HG03378 (cell line): ENCODE measurements at regions not wholly inside any gene's neighbourhood (a gene's known extent, or its start where the extent isn't known, plus 50 kb on each side); places are given as distances from the start of the nearest gene placed in this dataset.

Experiments used
- ATAC-seq: cut with Tn5 transposase; IDR thresholded peaks from one replicate; pipeline ENCODE4 v1.9.1; 2021; ENCODE audit warnings: mild to moderate bottlenecking, moderate library complexity; ENCODE audit not compliant: unreplicated experiment

DNA sequence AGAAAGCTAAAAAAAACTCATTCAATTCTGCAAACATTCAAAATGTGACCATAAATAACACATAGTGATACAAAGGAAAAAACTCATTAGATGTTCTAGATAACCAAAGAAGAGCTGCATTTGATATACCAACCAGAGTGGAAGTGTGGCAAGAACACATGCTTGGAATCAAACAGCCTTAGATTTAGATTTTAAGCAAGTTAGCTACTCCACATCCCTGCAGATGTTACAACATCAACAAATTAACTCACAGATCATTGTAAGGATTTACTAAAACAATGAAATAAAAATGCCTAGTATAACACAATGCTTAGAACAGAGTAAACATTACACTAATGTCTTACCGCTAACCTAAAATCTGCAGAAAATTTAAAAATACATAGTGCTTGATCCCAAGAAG lies 114.0 kb upstream of the AKIP1 start:
- ATAC-seq = no peak

DNA sequence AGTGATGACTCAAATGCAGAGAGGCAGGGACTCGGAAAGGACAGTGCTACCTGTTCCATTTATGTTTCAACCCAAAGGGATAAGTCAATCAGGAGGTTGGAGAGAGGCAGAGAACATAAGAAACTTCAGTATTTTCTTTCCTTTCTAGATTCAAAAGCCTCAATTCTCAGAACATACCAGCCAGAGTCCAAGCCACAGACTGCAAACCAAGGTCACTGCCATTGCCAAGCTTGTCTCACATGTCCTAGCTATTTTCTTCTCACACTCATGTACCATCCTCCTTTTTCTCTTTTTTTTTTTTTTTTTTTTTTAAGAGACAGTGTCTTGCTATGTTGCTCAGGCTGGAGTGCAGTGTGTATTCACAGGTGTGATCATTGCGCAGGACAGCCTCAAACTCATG lies 111.7 kb upstream of the AKIP1 start:
- ATAC-seq = no peak

DNA sequence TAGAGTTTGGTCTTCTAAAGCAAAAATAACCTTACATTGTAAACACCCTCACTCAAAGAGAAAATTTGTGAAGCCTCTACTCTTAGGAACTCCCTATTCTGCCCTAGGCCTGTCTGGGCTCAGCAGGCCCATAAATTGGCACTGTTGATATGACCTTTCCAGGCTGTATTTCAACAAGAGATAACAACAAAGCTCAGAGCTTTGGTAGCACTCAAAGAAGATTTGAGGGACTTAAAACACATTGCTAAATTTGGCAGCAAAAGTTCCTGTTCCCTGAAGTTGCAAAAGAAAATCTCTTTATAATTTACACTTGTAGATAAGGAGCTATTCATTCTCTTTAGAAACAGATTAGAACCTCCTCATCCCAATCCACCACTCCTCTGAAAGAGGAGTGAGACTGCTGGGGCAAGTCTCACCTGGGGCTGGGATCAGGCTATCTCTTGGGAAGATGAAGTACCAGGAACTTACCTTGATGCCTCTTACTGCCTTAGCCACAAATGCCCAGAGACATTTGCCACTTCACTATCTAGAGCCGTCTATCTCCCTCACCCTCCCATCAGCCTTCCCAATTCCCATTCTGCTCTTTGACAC lies 110.4 kb upstream of the AKIP1 start:
- ATAC-seq = no peak

DNA sequence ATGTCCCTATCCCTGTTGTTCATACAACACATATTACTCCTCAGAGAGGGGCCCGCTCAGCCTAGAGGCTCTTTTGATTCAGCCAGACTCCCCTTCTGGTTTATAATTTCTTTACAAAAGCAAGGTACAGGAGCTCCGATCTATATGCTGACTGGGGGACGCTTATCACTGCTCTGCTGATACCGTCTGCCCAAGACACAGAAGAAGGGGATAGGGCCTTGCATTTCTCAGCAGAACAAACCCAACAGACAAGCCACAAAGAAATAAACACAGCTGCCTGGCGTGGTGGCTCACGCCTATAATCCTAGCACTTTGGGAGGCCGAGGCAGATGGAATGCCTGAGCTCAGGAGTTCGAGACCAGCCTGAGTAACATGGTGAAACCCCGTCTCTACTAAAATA lies 109.9 kb upstream of the AKIP1 start:
- ATAC-seq = no peak

DNA sequence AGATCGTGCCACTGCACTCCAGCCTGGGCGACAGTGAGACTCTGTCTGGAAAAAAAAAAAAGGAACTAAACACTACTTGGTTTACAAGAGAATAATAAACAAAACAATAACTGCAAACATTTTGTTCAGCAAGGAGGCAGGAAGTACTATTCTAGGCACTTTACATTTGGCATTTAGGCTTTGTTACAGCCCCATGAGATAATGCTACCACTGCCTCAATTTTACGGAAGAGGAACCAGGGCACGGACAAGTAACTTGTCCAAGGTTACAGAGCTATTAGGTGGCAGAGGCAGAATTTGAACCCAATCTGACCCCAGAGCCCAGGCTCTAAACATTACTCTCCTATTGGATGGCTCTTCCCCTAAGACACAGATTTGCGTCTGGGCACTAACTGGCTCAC lies 108.7 kb upstream of the AKIP1 start:
- ATAC-seq = no peak

DNA sequence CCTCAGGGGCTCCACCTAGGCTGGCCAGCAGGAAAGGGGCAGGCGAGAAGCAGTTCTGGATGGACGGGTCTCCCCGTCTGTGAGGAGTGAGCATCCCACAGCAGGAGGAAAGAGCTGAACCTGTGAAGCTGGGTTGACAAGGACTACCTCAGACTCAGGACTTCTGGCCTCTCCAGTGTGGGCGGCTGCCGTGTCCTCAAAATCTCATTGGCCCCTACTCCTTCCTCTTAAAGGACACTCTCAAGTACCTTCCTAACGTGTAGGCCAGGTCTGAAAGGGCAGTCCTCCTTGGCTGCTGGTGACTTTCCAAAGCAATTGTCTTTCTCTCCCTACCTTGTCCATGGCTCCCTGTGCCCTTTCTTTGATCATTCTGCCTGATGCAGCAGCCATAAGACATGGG lies 107.0 kb upstream of the AKIP1 start:
- ATAC-seq = no peak

DNA sequence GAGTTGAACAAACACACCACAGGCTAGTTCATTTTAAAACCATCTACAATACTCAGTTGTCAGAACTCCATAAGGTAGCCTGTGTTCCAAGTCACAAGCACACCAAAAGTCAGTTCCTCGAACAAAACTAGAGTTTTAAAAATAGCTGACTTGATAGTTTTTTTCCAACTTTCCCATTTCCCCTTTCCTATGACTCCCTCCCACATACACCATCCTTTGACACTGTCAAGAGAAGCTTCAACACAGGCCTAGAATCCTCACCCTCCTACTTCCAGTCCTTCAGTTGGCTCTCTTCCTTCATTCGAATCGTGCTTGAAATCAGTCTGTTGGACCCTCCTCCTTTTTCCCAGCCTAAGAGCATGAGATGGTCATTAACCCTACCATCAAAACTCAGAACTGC lies 105.7 kb upstream of the AKIP1 start:
- no peak for ATAC-seq

DNA sequence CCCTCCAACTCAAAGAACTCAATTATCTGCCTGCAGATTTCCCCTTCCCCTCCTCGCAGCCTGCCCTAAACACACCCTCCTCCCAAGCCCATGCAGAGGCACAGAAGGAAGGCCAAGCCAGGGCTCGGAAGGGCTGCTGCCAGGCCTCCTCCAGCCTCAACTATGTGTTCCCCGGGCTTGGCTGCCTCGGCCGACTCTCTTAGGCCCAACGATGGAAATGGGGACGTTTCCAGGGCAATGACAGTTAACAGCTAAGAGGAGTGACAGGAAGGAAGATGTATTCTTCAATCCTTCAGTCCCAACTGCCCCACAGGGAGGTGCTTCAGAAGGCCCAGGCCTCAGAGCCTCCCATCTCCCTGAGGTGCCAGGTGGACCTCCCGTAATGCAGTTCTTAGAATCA lies 104.0 kb upstream of the AKIP1 start:
- no peak for ATAC-seq

DNA sequence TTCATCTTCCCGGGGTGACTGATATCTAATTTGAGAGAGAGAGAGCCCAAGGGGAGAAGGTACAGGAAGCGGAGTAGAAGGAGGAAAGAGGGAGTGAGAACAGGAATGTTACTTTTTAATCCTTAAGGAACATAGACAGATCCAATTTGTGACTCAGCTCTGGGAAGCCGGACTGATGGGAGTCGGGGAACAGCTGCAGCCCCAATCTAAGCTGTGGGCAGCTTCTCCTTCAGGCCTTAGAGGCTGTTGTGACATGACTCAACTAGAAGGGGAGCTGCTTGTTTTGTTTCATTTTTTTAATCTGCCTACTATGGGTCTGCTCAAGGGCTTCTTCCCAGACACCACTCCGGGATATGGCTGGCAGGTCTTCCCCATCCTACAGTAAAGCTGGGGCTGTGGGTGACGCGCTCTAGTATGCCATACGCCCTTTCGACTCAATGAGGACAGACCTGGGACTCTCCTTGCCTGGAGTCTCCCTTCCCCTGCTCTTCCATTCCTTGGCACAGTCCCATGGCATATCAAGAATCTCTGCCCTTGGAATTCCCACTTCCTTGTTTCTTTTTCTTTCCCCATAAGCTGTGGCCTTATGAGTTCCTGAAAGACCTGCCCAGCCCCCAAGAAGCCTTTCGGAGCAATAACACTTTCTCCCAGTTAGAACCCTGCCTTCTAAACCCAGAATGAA lies 103.3 kb upstream of the AKIP1 start:
- ATAC-seq = no peak

DNA sequence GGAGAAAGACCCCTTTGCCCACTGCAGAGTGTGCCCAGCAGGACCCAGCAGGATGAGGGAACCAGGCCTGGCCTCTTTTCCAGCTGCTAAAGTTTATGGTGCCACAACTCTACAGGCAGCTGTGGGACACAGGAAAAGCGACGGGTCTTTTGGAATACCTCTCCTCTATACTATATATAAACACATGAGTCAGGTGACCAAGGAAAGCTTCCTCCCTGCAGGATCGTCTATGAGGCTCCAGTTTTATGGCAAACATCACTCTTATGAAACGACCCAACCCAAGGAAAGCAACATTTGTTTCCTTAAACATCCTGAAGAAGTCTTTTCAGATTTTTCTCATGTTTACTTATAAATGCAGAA lies 102.8 kb upstream of the AKIP1 start:
- no peak for ATAC-seq

DNA sequence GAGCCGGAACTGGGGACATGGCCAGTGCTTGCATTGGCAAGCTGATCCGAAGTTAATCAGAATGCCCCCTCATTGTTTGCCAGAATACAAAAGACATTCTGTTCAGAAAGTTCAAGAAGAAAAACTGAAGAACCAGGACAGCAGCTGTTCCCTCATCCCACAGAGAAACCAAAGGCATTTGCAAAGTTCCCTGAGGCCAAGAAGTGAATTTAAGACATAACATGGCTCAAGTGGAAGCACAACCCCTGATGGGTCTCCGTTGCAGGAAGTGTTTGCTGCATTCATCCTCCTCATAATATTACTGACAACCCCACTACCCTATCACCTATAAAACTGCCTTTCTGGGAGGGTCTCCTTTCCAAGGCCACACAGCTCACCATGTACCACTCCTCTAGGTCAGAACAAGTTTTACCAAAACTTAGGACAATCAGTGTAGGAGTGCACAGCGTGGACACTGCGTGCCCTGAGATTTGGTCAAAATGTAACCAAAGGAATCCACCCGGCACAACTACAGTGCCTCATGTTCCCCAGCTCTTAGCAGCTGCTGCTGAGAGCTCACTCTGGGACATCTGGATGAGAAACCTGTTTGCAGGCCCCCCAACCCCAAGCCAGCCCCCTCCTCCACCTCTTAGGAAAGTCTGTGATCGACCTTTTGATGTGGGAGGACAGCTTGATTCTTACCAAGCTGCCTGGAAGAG lies 101.6 kb upstream of the AKIP1 start:
- no peak for ATAC-seq

DNA sequence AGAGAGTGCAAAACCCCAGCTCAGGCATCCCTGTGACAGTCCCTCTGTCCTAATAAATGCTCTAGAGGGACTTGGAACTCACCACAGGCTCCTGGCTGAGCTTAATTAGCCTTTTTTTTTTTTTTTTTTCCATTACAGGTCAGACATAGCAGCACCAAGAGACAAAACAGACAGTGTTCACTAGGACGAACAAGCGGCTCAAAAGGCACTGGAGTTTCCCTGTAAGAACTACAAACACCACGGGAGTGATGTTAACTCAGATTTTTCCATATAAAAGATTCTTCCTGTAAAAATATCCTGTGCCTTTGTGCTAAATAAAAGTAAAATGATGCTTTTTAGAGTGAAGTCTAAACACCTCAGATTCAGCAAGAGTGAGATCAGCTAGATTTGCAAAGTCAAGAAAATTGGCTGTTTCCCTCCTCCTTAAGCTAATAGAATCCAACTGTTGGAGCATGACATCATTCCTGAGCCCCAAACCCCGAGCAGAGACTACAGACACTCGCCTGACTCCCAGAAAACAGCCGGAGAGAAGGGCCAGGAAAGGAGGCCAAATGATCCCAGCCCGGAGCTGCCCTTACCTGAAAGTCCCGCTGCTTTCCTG lies 101.0 kb upstream of the AKIP1 start:
- no peak for ATAC-seq

DNA sequence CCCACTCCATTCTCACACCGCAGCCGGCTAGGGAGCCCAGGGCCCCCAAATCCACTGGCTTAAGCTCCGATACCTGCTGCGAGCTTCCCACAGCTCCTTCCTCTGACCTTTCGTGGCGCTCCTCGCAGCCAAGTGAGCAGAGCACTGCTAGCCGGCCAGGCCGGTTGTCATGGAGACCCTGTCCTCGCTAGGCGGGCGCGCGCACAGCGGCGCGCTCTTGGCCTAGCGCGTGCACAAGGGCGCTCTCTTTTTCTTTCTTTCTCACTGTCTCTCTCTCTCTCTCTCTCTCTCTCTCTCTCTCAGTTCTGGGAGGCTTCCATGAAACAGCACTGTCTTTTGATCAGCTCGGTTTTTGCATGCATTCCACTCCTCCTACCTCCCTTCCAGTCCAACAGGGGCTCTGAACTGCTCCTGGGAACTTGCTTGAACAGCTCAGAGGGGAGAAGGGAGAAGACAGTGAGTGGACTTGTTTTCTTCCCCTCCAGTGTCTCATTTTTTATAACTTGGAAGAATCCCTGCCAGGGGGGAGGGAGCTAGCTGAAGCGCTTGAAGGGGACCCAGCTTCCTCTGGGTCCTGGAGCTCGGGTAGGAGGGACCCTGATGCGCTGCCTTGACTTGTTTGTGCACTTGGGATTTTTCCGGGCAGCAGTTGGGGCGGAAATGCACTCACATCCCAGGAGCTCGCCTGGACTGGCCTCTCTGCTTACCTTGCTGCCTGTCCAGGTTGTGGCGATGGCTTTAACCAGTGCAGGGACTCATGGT lies 100.3 kb upstream of the AKIP1 start:
- ATAC-seq = no peak

DNA sequence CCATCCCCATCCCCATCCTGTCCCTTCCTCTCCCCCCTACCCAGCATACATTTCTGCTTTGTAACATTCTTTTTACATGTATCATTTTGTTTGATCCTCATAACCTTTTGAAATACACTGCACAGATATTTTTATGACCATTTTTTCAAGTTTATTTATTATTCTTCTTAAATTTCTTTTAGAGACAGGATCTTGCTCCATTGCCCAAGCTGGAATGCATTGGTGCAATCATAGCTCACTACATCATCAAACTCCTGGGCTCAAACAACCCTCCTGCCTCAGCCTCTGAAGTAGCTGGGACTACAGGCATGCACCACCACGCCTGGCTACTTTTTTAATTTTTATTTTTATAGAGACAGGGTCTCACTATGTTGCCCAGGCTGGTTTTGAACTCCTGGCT lies 99.4 kb upstream of the AKIP1 start:
- no peak for ATAC-seq

DNA sequence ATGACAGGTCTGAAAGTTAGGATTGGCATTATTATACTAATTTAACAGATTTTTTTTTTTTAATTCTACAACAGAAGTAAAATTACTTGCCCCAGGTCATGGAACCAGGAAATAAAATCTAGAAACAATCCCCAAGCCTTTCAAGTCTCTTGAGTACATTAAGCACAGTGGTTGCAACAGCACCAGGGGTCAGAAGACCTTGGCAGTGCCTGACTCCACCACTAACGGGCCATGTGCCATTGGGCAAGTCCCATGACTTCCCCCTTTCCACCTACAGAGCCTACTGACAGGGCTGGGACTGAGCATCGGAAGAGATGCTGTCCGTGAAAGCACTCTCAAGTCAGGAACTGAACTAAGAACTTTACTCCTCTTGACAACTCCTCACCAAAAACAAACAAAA lies 98.6 kb upstream of the AKIP1 start:
- no peak for ATAC-seq

DNA sequence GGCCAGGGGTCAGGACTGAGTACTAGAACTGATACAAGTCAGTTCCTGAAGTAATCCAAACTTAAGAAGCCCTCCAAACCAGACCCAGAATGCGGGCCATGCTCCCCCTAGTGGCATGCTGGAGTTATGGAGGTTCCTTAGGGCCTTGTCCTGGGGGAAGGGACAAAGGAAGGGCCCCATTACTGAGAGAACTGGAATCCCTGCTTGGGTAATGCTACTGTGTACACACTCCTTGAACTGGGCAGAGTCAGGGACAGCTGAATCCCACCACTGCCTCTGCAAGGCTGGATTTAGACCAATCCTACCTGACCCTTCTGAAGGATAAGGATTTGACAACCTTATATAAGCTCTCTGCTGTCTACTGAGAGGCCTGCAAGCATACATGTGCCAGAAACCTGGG lies 97.3 kb upstream of the AKIP1 start:
- ATAC-seq = peak; percentile 49

DNA sequence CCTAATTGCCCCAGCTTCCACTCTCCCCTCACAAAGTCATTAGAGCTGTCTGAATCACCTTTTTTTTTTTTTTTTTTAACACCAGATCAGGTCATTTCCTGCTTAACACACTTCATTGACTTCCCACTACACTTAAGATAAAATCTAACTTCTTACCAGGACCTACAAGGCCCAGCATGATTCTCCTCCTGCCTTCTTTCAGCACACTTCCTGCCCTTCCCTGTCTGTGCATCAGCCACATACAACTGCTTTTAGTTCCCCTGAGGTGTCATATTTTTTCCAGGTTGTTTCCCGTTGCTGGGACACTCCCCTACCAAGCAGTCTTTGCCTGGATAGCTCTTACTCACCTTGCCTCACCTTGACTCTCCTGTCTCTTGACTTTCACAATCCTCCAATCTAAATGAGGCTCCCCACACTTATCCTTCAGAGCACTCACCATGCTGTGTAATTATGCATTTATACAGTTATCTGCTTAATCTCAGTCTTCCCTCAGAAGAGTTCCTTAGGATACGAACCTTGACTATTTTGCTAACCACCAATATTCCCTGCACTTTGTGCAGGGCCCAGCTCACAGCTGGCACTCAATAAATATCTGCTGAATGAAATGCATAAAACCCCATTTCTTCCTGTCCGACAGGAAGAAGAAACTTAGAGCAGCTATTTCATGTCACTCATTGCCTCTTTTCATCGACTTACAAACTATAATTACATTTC lies 96.6 kb upstream of the AKIP1 start:
- ATAC-seq = no peak

DNA sequence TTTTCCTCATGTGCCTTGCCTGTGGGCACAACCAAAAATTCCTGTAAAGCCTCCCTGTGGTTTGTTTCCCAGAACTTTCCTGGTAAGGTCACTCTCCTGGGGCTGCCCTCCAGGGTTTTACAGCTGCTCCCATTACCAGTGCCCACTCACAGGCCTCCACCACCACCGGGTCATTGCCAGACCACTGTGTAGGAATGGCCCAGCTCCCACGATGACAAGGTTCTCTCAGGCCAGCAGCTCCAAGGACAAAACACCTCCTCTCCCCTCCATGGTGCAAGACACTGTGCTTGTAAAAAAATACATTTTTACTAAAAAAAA lies 96.1 kb upstream of the AKIP1 start:
- ATAC-seq = no peak

DNA sequence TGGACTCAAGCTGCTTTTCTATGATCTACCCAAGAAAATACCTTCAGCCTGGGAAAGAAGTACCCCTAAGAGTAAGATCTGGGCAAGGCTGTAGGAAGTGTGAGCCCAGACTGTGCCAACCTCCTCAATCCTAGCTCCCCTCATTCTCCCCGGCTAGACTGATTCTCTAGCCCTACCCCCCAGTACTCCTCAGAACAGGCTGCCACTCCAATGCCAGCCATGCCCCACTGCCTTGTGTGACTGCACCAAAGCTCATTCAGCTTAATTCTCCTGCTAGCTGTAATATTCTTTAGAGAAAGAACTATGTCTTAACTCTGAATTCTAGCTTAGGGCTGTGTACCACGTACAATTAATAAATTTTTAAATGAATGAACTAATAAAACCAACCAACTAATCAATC lies 92.6 kb upstream of the AKIP1 start:
- ATAC-seq = no peak

DNA sequence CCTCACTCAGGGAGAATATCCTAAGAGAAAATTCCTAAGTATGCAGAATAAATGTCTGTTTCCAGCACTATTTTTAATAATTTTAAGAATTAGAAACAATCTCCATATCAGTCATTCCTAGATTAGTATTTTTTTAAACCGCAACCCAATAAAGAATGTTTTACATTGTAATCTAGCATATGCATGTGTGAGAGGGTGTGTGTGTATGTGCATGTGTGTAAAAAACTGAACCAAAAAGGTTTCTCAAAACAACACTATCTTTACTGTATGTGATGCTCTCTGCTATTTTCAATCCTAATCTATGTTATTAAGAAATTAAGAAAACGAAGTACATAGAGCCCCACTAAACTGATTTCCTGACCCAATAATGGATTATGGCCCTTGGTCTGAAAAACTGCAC lies 90.6 kb upstream of the AKIP1 start:
- ATAC-seq = no peak

DNA sequence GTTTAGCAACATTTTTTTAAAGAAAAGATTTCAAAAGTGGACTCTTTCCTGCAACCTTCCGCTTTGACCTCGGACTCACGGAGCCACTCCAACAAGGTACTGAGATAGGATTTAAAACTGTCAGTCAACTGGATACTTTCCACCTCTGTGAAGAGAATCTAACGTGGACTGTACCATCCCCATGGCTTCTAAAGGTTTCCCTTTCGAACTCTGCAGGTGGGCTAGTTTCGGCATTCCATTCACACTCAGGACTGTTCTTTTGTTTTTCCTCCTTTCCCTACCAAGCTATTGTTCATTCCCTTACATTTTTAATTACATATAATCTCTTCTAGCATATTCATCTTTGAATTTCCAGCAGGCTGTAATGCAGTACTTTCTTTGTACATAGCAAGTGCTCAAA lies 88.5 kb upstream of the AKIP1 start:
- ATAC-seq = no peak
